IPS DF 6.9 (cell line): ENCODE measurements at regions not wholly inside any gene's neighbourhood (a gene's known extent, or its start where the extent isn't known, plus 50 kb on each side); places are given as distances from the start of the nearest gene placed in this dataset.

Experiments
- DNase-seq: peaks from one replicate; pipeline ENCODE4 v3.0.0-alpha.2; 2013; ENCODE audit warnings: low read depth, low spot score
- H3K27ac ChIP-seq: one replicate; pipeline ENCODE4 v1.5.1; 2013; ENCODE audit warnings: low read length, control low read depth
- H3K27me3 ChIP-seq: 2 replicates; pipeline ENCODE4 v1.6.1; 2013; ENCODE audit warnings: mild to moderate bottlenecking, low read length; ENCODE audit not compliant: control insufficient read depth, insufficient read depth
- H3K36me3 ChIP-seq: 2 replicates; pipeline ENCODE4 v1.6.1; 2013; ENCODE audit warnings: low read length; ENCODE audit not compliant: control insufficient read depth, insufficient read depth
- H3K4me1 ChIP-seq: 2 replicates; pipeline ENCODE4 v1.6.1; 2013; ENCODE audit warnings: low read length; ENCODE audit not compliant: control insufficient read depth, insufficient read depth
- H3K4me3 ChIP-seq: 2 replicates; pipeline ENCODE4 v1.5.1; 2013; ENCODE audit warnings: mild to moderate bottlenecking, low read length
- H3K9me3 ChIP-seq: 2 replicates; pipeline ENCODE4 v1.6.1; 2013; ENCODE audit warnings: low read length, inconsistent platforms; ENCODE audit not compliant: control insufficient read depth, insufficient read depth
- WGBS: extraction: QIAGEN DNeasy Blood & Tissue Kit; methylation state at CpG from one replicate; pipeline ENCODE4 v1.1.7; 2013; ENCODE audit warnings: mixed read lengths, missing lambda C conversion rate; ENCODE audit not compliant: insufficient read length, insufficient coverage; 5-methylcytosine and 5-hydroxymethylcytosine counted together

- H3K27ac ChIP-seq = no peak overlapping the region
- H3K4me3 ChIP-seq = no peak overlapping the region
Measured at GRCh38 chr11:21625982-21626381, 566.9 kb upstream of the ANO5 start.

GRCh38 chr11:21628641-21629040 lies 564.2 kb upstream of the ANO5 start:
- no peak overlapping the region for H3K4me3 ChIP-seq
- no peaks in the 10 kb centered on the region for H3K4me1 ChIP-seq
- H3K36me3 ChIP-seq = no peaks in the 10 kb centered on the region
- WGBS = no CpG with 5 or more reads among the region's 3 CpGs
- DNase-seq = no peak
- no peaks in the 10 kb centered on the region for H3K27me3 ChIP-seq
- H3K9me3 ChIP-seq = no peaks in the 10 kb centered on the region
- H3K27ac ChIP-seq = no peak overlapping the region

More at GRCh38 chr11:21625982-21626381, 566.9 kb upstream of the ANO5 start:
- WGBS = no CpG with 5 or more reads among the region's 5 CpGs
- Histone ChIP-seq H3K27me3 (no peaks in the 10 kb centered on the region), H3K36me3 (no peaks in the 10 kb centered on the region), H3K9me3 (no peaks in the 10 kb centered on the region), H3K4me1 (no peaks in the 10 kb centered on the region)
- DNase-seq = no peak

GRCh38 chr11:21630934-21631478 lies 561.9 kb upstream of the ANO5 start:
- no peaks in the 10 kb centered on the region for H3K36me3 ChIP-seq
- no peaks in the 10 kb centered on the region for H3K4me1 ChIP-seq
- H3K9me3 ChIP-seq = no peaks in the 10 kb centered on the region
- no peaks in the 10 kb centered on the region for H3K27me3 ChIP-seq
- WGBS = no CpG with 5 or more reads among the region's 1 CpG
- no peak overlapping the region for H3K27ac ChIP-seq
- DNase-seq = no peak
- H3K4me3 ChIP-seq = no peak overlapping the region

GRCh38 chr11:21631991-21632390 lies 560.9 kb upstream of the ANO5 start:
- Histone ChIP-seq H3K27me3 (no peaks in the 10 kb centered on the region), H3K4me3 (no peak overlapping the region), H3K36me3 (no peaks in the 10 kb centered on the region), H3K4me1 (no peaks in the 10 kb centered on the region), H3K27ac (no peak overlapping the region), H3K9me3 (no peaks in the 10 kb centered on the region)
- no peak for DNase-seq
- WGBS = no CpG with 5 or more reads among the region's 7 CpGs

- Histone ChIP-seq H3K27ac (no peak overlapping the region), H3K27me3 (no peaks in the 10 kb centered on the region), H3K36me3 (no peaks in the 10 kb centered on the region), H3K4me3 (no peak overlapping the region), H3K9me3 (no peaks in the 10 kb centered on the region), H3K4me1 (no peaks in the 10 kb centered on the region)
- DNase-seq = no peak
- no CpG with 5 or more reads among the region's 3 CpGs for WGBS
Measured at GRCh38 chr11:21634491-21634890, 558.4 kb upstream of the ANO5 start.

- no peak overlapping the region for H3K4me3 ChIP-seq
- H3K27me3 ChIP-seq = no peaks in the 10 kb centered on the region
- no peaks in the 10 kb centered on the region for H3K9me3 ChIP-seq
- no peak for DNase-seq
- no peaks in the 10 kb centered on the region for H3K36me3 ChIP-seq
- H3K27ac ChIP-seq = no peak overlapping the region
- H3K4me1 ChIP-seq = no peaks in the 10 kb centered on the region
Measured at GRCh38 chr11:21634956-21635355, 557.9 kb upstream of the ANO5 start.

GRCh38 chr11:21635394-21636145 lies 557.3 kb upstream of the ANO5 start:
- WGBS = no CpG with 5 or more reads among the region's 2 CpGs
- DNase-seq = no peak
- no peak overlapping the region for H3K27ac ChIP-seq

GRCh38 chr11:21636561-21636960 lies 556.3 kb upstream of the ANO5 start:
- DNase-seq = no peak
- H3K36me3 ChIP-seq = no peaks in the 10 kb centered on the region
- no peaks in the 10 kb centered on the region for H3K27me3 ChIP-seq
- H3K9me3 ChIP-seq = no peaks in the 10 kb centered on the region
- no peak overlapping the region for H3K27ac ChIP-seq
- no peak overlapping the region for H3K4me3 ChIP-seq
- no peaks in the 10 kb centered on the region for H3K4me1 ChIP-seq

More at GRCh38 chr11:21635394-21636145, 557.3 kb upstream of the ANO5 start:
- Histone ChIP-seq H3K36me3 (no peaks in the 10 kb centered on the region), H3K4me3 (no peak overlapping the region), H3K27me3 (no peaks in the 10 kb centered on the region), H3K4me1 (no peaks in the 10 kb centered on the region), H3K9me3 (no peaks in the 10 kb centered on the region)

GRCh38 chr11:21640491-21640890 lies 552.4 kb upstream of the ANO5 start:
- Histone ChIP-seq H3K4me1 (no peaks in the 10 kb centered on the region), H3K4me3 (no peak overlapping the region), H3K9me3 (no peaks in the 10 kb centered on the region), H3K27ac (no peak overlapping the region), H3K27me3 (no peaks in the 10 kb centered on the region), H3K36me3 (no peaks in the 10 kb centered on the region)
- no CpG with 5 or more reads among the region's 1 CpG for WGBS
- DNase-seq = no peak

- H3K27ac ChIP-seq = no peak overlapping the region
- H3K4me3 ChIP-seq = no peak overlapping the region
- DNase-seq = no peak
- H3K9me3 ChIP-seq = no peaks in the 10 kb centered on the region
- no peaks in the 10 kb centered on the region for H3K36me3 ChIP-seq
- no CpG with 5 or more reads among the region's 3 CpGs for WGBS
- H3K27me3 ChIP-seq = no peaks in the 10 kb centered on the region
- H3K4me1 ChIP-seq = no peaks in the 10 kb centered on the region
Measured at GRCh38 chr11:21641869-21642268, 551.0 kb upstream of the ANO5 start.

GRCh38 chr11:21646351-21646750 lies 546.5 kb upstream of the ANO5 start:
- DNase-seq = no peak
- no CpG with 5 or more reads among the region's 1 CpG for WGBS

More at GRCh38 chr11:21646351-21646750, 546.5 kb upstream of the ANO5 start:
- H3K36me3 ChIP-seq = no peaks in the 10 kb centered on the region
- H3K27ac ChIP-seq = no peak overlapping the region
- H3K9me3 ChIP-seq = no peaks in the 10 kb centered on the region
- no peaks in the 10 kb centered on the region for H3K4me1 ChIP-seq
- no peak overlapping the region for H3K4me3 ChIP-seq
- no peaks in the 10 kb centered on the region for H3K27me3 ChIP-seq
